Muscle layer of duodenum (tissue), 2 donors: ENCODE measurements at regions not wholly inside any gene's neighbourhood (a gene's known extent, or its start where the extent isn't known, plus 50 kb on each side); places are given as distances from the start of the nearest gene placed in this dataset.

ENCODE experiments used
- H3K27ac ChIP-seq: one replicate; pipeline ENCODE4 v1.7.0; 2013; ENCODE audit warnings: mild to moderate bottlenecking, low read length
- H3K27me3 ChIP-seq: one replicate; pipeline ENCODE4 v1.7.0; 2013; ENCODE audit warnings: low read depth, mild to moderate bottlenecking, control low read depth, low read length
- H3K36me3 ChIP-seq, 2 donors: one replicate each; pipeline ENCODE4 v1.7.0; 2013; ENCODE audit warnings: low read length in 2 of 2, control low read depth in 1 of 2, mild to moderate bottlenecking in 1 of 2; ENCODE audit not compliant: insufficient read depth in 2 of 2, control insufficient read depth in 1 of 2
- H3K4me1 ChIP-seq, 2 donors: one replicate each; pipeline ENCODE4 v1.7.0; 2013; ENCODE audit warnings: low read length in 2 of 2, mild to moderate bottlenecking in 2 of 2, control low read depth in 1 of 2, moderate library complexity in 1 of 2; ENCODE audit not compliant: insufficient read depth in 2 of 2, control insufficient read depth in 1 of 2
- H3K4me3 ChIP-seq, 2 donors: one replicate each; pipeline ENCODE4 v1.7.0; 2013; ENCODE audit warnings: low read length in 2 of 2, low read depth in 1 of 2, mild to moderate bottlenecking in 1 of 2
- H3K9me3 ChIP-seq, 2 donors: one replicate each; pipeline ENCODE4 v1.7.0; 2013; ENCODE audit warnings: low read length in 2 of 2, control low read depth in 1 of 2, mild to moderate bottlenecking in 1 of 2; ENCODE audit not compliant: control insufficient read depth in 1 of 2
- donor health status: healthy.

- Histone ChIP-seq H3K27ac (no peak overlapping the region), H3K27me3 (no peaks in the 10 kb centered on the region), H3K4me3 (no peak overlapping the region), H3K9me3 (peaks cover 0 to 6% of the 10 kb centered on the region in 2 donors), H3K4me1 (no peaks in the 10 kb centered on the region), H3K36me3 (no peaks in the 10 kb centered on the region)
Measured at GRCh38 chr18:22271030-22271429, 101.6 kb downstream of the GATA6 start.

DNA sequence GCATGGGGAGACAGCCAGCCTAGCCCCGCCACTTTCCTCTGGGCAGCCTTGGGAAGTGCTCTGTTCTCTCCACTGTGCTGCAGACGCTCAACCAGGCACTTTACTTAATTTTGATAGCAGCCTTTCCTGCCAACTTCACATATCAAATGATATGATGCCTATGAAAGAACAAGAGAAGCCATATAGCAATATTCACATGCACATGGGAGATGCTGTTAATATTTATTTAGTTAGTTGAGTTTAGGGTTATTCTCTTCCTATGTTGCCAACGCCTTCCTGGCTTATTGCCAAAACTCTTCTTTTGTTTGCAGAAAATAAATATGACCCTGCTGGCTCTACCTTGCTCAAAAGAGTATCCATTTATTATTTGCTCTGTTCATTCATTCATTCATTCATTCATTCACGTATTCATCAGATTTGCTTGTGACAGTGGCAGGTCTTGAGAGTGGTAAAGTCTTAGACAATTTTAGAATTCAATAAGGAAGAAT, 99.3 kb downstream of the GATA6 start:
- H3K27ac ChIP-seq = no peak overlapping the region
- H3K4me1 ChIP-seq = no peaks in the 10 kb centered on the region

DNA sequence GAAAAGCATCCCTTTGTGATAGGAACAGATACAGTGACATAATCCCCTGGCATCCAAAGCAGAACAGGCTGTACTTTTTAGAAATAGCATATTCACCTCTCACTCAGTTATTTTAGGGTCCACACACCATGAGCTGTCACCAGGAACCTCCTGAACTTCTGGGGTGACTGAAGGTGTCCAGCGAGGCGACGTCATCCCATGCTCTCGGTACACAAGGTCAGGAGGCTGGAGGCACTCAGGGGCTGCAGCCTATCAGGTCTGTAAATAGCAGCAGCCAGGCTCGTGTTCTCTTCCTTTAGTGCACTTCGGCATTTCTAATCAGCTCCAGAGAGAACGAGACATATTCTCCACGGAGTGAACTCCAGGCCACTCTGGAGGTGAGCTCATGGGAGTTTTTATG, 98.3 kb downstream of the GATA6 start:
- Histone ChIP-seq H3K27ac (no peak overlapping the region), H3K4me3 (no peak overlapping the region), H3K9me3 (no peaks in the 10 kb centered on the region), H3K36me3 (no peaks in the 10 kb centered on the region), H3K4me1 (no peaks in the 10 kb centered on the region), H3K27me3 (no peaks in the 10 kb centered on the region)

More for the DNA sequence above, 99.3 kb downstream of the GATA6 start:
- no peak overlapping the region for H3K4me3 ChIP-seq
- no peaks in the 10 kb centered on the region for H3K36me3 ChIP-seq
- no peaks in the 10 kb centered on the region for H3K27me3 ChIP-seq
- H3K9me3 ChIP-seq = no peaks in the 10 kb centered on the region

- H3K36me3 ChIP-seq = no peaks in the 10 kb centered on the region
- H3K4me1 ChIP-seq = no peaks in the 10 kb centered on the region
- H3K9me3 ChIP-seq = no peaks in the 10 kb centered on the region
- no peaks in the 10 kb centered on the region for H3K27me3 ChIP-seq
- H3K4me3 ChIP-seq = no peak overlapping the region
- no peak overlapping the region for H3K27ac ChIP-seq
Measured at GRCh38 chr18:22267225-22267624, 97.8 kb downstream of the GATA6 start.

DNA sequence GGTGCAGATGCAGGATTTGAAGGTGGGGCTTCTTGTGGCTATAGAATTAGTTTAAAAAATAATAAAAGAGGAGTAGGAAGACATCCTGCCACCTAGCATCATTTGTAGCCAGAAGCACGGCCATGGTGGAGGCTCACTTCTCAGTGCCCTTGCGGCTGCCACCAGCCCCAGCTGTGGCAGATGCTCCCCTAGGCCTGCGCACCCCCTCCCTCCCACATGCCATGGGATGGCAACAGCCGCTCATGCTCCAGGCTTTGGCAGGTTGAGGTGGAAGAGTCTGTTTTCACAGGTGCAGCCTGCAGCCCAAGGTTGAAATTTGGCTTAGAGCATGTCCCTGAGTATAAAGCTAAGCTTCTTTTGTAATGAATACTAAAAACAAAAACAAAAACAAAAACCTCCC, 96.4 kb downstream of the GATA6 start:
- H3K4me3 ChIP-seq = no peak overlapping the region

DNA sequence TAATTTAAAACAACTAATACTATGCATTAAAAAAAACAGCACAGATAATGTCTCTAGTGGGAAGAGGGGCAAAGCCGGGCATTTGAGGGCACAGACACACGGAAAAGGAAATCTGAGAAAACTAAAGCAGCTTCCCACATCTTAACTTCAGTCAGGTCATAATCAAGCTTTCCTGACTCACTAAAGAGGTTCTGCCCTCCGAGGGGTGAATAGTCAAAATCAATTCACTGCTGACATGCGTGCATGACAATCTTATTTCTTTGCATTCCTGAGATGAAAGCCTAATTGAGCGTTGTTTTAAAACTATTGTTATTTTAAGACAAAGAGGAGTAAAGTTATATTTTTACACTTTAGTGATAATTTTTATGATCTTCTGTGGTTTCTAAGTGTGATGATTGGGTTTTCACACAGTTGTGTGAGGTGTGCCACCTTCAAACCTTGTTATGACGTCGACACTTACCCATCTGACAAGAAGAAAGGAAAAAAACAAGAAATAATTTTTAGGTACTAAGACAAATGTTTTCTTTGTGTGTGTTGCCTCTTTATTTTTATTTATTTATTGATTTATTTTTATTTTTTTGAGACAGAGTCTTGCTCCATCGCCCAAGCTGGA, 90.9 kb downstream of the GATA6 start:
- Histone ChIP-seq H3K27ac (no peak overlapping the region), H3K9me3 (no peaks in the 10 kb centered on the region), H3K4me3 (no peak overlapping the region), H3K4me1 (no peaks in the 10 kb centered on the region), H3K27me3 (no peaks in the 10 kb centered on the region), H3K36me3 (no peaks in the 10 kb centered on the region)

More for the DNA sequence above, 96.4 kb downstream of the GATA6 start:
- no peaks in the 10 kb centered on the region for H3K36me3 ChIP-seq
- no peaks in the 10 kb centered on the region for H3K4me1 ChIP-seq
- H3K9me3 ChIP-seq = no peaks in the 10 kb centered on the region
- no peaks in the 10 kb centered on the region for H3K27me3 ChIP-seq
- H3K27ac ChIP-seq = no peak overlapping the region

DNA sequence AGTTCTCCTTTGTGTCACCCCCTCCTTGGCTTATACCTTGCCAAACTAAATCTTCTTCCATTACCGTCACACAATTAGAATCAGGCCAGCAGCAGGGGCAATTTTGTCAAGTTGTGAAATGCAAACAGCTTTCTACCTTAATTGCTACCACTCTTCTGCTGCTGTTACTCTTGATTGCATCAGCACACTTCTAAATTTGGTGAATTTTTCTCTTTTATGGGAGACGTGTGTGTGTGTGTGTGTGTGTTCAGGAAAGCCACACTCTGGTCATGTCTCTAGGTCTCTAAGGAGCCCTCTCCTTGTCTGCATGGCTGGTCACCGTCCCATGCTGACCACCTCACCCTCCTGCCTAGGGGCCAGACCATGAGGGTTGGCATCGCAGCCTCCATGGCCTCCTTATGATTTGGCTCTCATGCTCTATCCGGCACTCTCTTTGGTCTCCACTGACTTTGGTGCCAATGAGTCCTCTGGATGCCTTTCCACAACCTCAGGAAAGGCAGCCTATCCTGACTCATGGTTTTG, 87.7 kb downstream of the GATA6 start:
- H3K27ac ChIP-seq = no peak overlapping the region
- H3K4me3 ChIP-seq = no peak overlapping the region
- no peaks in the 10 kb centered on the region for H3K9me3 ChIP-seq
- no peaks in the 10 kb centered on the region for H3K36me3 ChIP-seq
- H3K4me1 ChIP-seq = no peaks in the 10 kb centered on the region
- H3K27me3 ChIP-seq = no peaks in the 10 kb centered on the region

DNA sequence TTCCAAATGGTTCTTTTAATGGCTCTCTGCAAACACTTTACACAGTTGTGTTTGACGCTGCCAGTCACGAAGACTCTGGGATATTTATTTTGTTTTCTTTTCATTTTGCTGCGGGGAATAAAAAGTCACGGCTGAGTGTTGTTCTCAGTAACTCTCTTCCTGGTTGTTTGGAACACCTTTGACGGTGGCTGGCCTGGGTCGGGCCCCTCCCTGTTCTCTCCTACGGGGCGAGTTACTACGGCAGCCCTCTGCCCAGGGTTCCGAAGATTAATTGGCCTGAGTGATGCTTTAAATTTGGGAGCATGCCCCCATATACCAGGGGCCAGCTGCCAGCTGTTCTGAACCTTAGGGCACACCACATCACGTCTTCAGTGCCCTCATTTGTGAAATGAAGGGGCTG, 84.7 kb downstream of the GATA6 start:
- Histone ChIP-seq H3K4me1 (no peaks in the 10 kb centered on the region), H3K27me3 (no peaks in the 10 kb centered on the region), H3K36me3 (no peaks in the 10 kb centered on the region), H3K27ac (no peak overlapping the region), H3K4me3 (no peak overlapping the region), H3K9me3 (no peaks in the 10 kb centered on the region)

- no peaks in the 10 kb centered on the region for H3K36me3 ChIP-seq
- H3K27ac ChIP-seq = no peak overlapping the region
- no peak overlapping the region for H3K4me3 ChIP-seq
- H3K4me1 ChIP-seq = no peaks in the 10 kb centered on the region
- no peaks in the 10 kb centered on the region for H3K9me3 ChIP-seq
- no peaks in the 10 kb centered on the region for H3K27me3 ChIP-seq
Measured at GRCh38 chr18:22253676-22254075, 84.3 kb downstream of the GATA6 start.

DNA sequence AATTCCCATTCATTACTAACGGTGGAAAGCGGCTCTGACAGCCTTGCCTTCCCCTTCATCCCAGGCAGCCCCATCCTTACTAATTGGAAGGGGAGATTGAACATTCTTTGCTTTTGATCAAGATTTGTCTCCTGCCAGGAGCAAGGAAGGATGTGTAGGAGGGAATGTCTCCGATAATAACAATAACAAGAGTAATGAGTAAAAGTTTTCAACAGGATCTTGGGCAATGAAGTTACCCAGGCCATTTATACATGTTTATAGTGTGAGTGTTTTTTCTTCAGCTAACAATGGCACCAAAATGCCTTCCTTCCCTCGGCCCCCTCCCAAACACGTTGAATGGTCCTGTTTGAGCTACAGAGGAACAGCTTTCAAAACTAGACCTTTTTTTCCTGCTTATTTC, 83.8 kb downstream of the GATA6 start:
- Histone ChIP-seq H3K4me3 (no peak overlapping the region), H3K27me3 (no peaks in the 10 kb centered on the region), H3K36me3 (no peaks in the 10 kb centered on the region), H3K27ac (no peak overlapping the region), H3K9me3 (no peaks in the 10 kb centered on the region), H3K4me1 (no peaks in the 10 kb centered on the region)
